ENCODE measurements at regions not wholly inside any gene's neighbourhood (a gene's known extent, or its start where the extent isn't known, plus 50 kb on each side); places are given as distances from the start of the nearest gene placed in this dataset.
"Not testable (repeated sequence)": the region's sequence is repeated elsewhere in the genome, so short reads cannot be mapped to it uniquely, and the experiment has no call there.

DNA sequence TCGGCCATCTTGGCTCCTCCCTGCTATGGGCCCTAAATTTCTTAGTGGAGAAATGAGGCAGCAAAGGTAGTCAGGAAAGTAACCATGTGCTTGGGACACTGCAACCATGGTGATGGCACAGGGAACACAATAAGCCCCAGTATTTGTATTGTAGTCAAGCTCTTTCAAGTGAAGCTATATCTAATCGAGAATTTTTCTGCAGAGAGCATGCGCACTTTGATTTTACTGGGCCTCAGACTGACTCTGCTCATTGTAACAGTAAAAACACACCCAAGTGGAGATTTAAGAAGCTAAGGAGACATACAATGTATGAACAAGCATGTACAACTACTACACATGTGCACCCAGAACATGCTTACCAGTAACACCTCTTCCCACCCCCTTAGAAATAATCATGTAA lies 67.3 kb upstream of the TMEM229A start:
- no peak overlapping the region for H3K4me3 Mint-ChIP-seq
- H3K36me3 Mint-ChIP-seq = no peaks in the 10 kb centered on the region
- H3K27ac Mint-ChIP-seq = no peak overlapping the region
- peaks cover 7% of the 10 kb centered on the region for H3K9me3 Mint-ChIP-seq
- H3K4me1 Mint-ChIP-seq = no peaks in the 10 kb centered on the region
- H3K27me3 Mint-ChIP-seq = no peaks in the 10 kb centered on the region
- no peak for ATAC-seq

DNA sequence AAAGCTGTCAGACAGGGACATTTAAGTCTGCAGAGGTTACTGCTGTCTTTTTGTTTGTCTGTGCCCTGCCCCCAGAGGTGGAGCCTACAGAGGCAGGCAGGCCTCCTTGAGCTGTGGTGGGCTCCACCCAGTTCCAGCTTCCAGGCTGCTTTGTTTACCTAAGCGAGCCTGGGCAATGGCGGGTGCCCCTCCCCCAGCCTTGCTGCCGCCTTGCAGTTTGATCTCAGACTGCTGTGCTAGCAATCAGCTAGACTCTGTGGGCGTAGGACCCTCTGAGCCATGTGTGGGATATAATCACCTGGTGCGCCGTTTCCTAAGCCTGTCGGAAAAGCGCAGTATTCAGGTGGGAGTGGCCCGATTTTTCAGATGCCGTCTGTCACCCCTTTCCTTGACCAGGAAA lies 66.7 kb upstream of the TMEM229A start:
- not testable (repeated sequence) for ATAC-seq, H3K4me3 Mint-ChIP-seq, H3K4me1 Mint-ChIP-seq, H3K27ac Mint-ChIP-seq, H3K9me3 Mint-ChIP-seq, H3K36me3 Mint-ChIP-seq, H3K27me3 Mint-ChIP-seq

GRCh38 chr7:124089621-124090020 lies 56.8 kb upstream of the TMEM229A start:
- Mint-ChIP-seq H3K9me3 (peaks cover 6% of the 10 kb centered on the region), H3K4me3 (no peak overlapping the region), H3K4me1 (no peaks in the 10 kb centered on the region), H3K27me3 (no peaks in the 10 kb centered on the region), H3K27ac (no peak overlapping the region), H3K36me3 (no peaks in the 10 kb centered on the region)
- no peak for ATAC-seq

GRCh38 chr7:124088590-124088989 lies 55.7 kb upstream of the TMEM229A start:
- Mint-ChIP-seq H3K4me1 (no peaks in the 10 kb centered on the region), H3K9me3 (peaks cover 4% of the 10 kb centered on the region), H3K27me3 (no peaks in the 10 kb centered on the region), H3K27ac (no peak overlapping the region), H3K36me3 (no peaks in the 10 kb centered on the region), H3K4me3 (no peak overlapping the region)
- no peak for ATAC-seq

DNA sequence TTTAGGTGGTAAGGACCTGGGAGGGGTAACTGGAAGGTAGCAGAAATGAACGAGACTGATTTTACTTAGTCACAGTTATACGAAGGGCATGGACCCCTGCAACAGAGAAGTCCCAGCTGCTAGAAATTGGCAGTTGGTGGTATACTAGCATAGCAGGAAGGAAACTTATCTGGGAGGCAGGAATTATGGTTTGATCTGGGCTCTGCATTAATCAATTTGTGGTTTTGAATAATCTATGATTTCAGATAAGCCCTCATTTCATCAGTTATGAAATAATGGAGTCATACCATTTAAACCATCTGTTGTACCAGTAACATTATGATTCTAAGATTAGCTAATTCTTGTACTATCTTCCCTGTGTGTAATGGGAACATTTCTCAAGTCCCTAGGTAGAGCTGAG lies 54.0 kb upstream of the TMEM229A start:
- H3K4me1 Mint-ChIP-seq = no peaks in the 10 kb centered on the region
- ATAC-seq = no peak
- H3K27ac Mint-ChIP-seq = no peak overlapping the region
- H3K36me3 Mint-ChIP-seq = no peaks in the 10 kb centered on the region
- no peak overlapping the region for H3K4me3 Mint-ChIP-seq
- H3K9me3 Mint-ChIP-seq = peaks cover 3% of the 10 kb centered on the region
- H3K27me3 Mint-ChIP-seq = no peaks in the 10 kb centered on the region

- H3K4me3 Mint-ChIP-seq = no peak overlapping the region
- ATAC-seq = no peak
- H3K9me3 Mint-ChIP-seq = peaks cover 3% of the 10 kb centered on the region
- no peak overlapping the region for H3K27ac Mint-ChIP-seq
- H3K4me1 Mint-ChIP-seq = no peaks in the 10 kb centered on the region
- no peaks in the 10 kb centered on the region for H3K36me3 Mint-ChIP-seq
- no peaks in the 10 kb centered on the region for H3K27me3 Mint-ChIP-seq
Observed at GRCh38 chr7:124085179-124085578, 52.3 kb upstream of the TMEM229A start.

GRCh38 chr7:124084024-124084423 lies 51.2 kb upstream of the TMEM229A start:
- no peaks in the 10 kb centered on the region for H3K4me1 Mint-ChIP-seq
- no peaks in the 10 kb centered on the region for H3K36me3 Mint-ChIP-seq
- no peak for ATAC-seq
- H3K9me3 Mint-ChIP-seq = peaks cover 3% of the 10 kb centered on the region
- no peaks in the 10 kb centered on the region for H3K27me3 Mint-ChIP-seq
- H3K27ac Mint-ChIP-seq = no peak overlapping the region
- H3K4me3 Mint-ChIP-seq = no peak overlapping the region

Measured in stimulated activated memory B cell treated with anti-CD40 and anti-IgM and Interleukin-4, amounts not matched to agents 10 μg/mL and 1 μg/mL and 100 μg/mL, for 72 hours (primary cell).